Activated T-helper 17 cell treated with anti-CD3 and anti-CD28 coated beads, Interleukin-2, amount 50 U/mL, for 72 hours (primary cell): ENCODE measurements at regions not wholly inside any gene's neighbourhood (a gene's known extent, or its start where the extent isn't known, plus 50 kb on each side); places are given as distances from the start of the nearest gene placed in this dataset.

Experiments
- ATAC-seq: fragments of 150-1000 bp; cut with Tn5 transposase; replicated peaks from 2 replicates; pipeline ENCODE4 v1.10.0; 2021; ENCODE audit warnings: mild to moderate bottlenecking, moderate library complexity
- H3K27ac Mint-ChIP-seq: one replicate; pipeline ENCODE4 v1.8.0; 2022; ENCODE audit warnings: mixed read lengths
- H3K27me3 Mint-ChIP-seq: one replicate; pipeline ENCODE4 v1.8.0; 2022; ENCODE audit warnings: mixed read lengths
- H3K36me3 Mint-ChIP-seq: one replicate; pipeline ENCODE4 v1.8.0; 2022; ENCODE audit warnings: low read depth, mild to moderate bottlenecking, mixed read lengths
- H3K4me1 Mint-ChIP-seq: one replicate; pipeline ENCODE4 v1.8.0; 2022; ENCODE audit warnings: mixed read lengths
- H3K4me3 Mint-ChIP-seq: one replicate; pipeline ENCODE4 v1.8.0; 2022; ENCODE audit warnings: mild to moderate bottlenecking, mixed read lengths
- H3K9me3 Mint-ChIP-seq: one replicate; pipeline ENCODE4 v1.8.0; 2022; ENCODE audit warnings: mixed read lengths

DNA sequence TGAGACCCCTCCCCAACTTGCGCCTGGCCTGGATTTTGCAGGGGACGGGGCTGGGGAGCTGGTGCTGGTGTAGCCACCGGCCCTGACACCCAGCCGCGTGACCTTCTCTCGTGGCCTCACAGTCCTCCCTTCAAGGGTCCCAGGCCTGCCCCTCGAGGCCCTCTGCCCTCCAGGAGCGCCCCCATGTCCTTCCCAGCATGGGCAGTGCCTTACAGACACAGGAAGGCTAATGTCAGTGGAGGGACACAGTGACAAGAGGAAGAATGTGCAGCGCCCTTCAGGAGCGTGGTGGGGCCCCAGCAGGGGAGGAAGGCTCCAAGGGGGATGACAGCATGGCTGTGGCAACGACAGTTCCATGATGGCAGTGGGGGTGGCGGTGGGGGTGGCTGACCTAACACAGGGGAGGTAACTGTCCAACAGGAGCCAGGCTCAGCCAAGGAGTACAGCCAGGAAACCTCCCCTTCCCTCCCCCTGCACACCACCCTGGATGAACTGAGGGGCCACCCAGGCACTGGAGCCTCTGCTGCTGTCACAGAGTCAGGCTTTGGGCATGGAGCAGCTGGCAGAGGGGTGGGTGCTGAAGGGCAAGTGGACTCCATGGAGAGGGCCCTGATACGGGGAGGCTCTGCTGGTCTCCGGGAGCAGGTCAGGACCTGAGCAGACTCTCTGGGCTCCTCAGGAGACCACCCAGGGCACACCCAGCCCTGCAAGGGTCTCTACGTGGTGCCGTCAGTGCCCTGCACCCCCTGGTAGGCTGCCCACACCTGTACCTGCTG, 76.0 kb upstream of the RET start:
- Mint-ChIP-seq H3K36me3 (no peaks in the 10 kb centered on the region), H3K9me3 (no peaks in the 10 kb centered on the region), H3K4me1 (no peaks in the 10 kb centered on the region), H3K4me3 (no peak overlapping the region), H3K27ac (no peak overlapping the region), H3K27me3 (peaks cover 8% of the 10 kb centered on the region)
- ATAC-seq = no peak

- no peak for ATAC-seq
These were observed 75.5 kb upstream of the RET start for GRCh38 chr10:43001427-43001795.

DNA sequence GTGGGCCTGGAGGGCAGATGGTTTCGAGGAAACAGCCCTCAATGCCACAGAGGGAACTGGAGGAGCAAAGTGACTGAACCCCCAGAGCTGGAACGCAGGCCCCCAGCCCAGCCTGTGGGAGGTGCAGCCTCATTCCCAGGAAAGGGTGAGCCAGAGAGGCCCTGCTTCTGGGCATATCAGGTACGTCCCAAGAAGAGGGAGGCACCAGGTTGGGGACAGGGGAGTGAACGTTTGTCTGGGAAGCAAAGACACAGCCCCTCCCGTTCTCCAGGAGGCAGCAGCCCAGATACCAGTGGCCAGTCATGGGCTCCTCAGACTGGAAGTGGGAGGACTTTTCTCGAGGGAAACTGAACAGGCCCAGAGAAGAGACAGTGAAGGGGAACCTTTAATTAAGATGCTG, 74.3 kb upstream of the RET start:
- Mint-ChIP-seq H3K4me3 (no peak overlapping the region), H3K27me3 (peaks cover 14% of the 10 kb centered on the region), H3K36me3 (no peaks in the 10 kb centered on the region), H3K27ac (no peak overlapping the region), H3K4me1 (no peaks in the 10 kb centered on the region), H3K9me3 (no peaks in the 10 kb centered on the region)
- no peak for ATAC-seq

More at GRCh38 chr10:43001427-43001795, 75.5 kb upstream of the RET start:
- Mint-ChIP-seq H3K4me3 (no peak overlapping the region), H3K27me3 (peaks cover 10% of the 10 kb centered on the region), H3K27ac (no peak overlapping the region), H3K36me3 (no peaks in the 10 kb centered on the region), H3K4me1 (no peaks in the 10 kb centered on the region), H3K9me3 (no peaks in the 10 kb centered on the region)

DNA sequence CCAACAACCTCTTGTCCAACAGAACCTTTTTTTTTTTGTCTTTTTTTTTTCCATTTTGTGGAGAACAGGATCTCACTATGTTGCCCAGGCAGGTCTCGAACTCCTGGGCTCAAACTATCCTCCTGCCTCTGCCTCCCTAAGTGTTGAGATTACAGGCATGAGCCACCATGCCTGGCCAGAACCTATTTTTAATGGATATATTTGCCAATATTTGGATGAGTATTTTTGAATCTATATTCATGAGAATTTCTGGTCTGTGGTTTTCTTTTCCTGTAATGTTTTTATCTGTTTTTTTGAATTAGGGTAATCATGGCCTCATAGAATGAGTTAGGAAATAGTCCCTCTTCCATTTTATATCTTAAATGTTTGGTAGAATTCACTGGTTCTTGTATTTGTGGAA, 70.4 kb upstream of the RET start:
- Mint-ChIP-seq H3K27ac (no peak overlapping the region), H3K9me3 (no peaks in the 10 kb centered on the region), H3K27me3 (peaks cover 14% of the 10 kb centered on the region), H3K4me3 (no peak overlapping the region), H3K4me1 (no peaks in the 10 kb centered on the region), H3K36me3 (no peaks in the 10 kb centered on the region)
- no peak for ATAC-seq

GRCh38 chr10:43012578-43012977, 64.3 kb upstream of the RET start:
- Mint-ChIP-seq H3K4me1 (no peaks in the 10 kb centered on the region), H3K4me3 (no peak overlapping the region), H3K36me3 (no peaks in the 10 kb centered on the region), H3K27me3 (peaks cover under 1% of the 10 kb centered on the region), H3K27ac (no peak overlapping the region), H3K9me3 (no peaks in the 10 kb centered on the region)
- no peak for ATAC-seq

GRCh38 chr10:43013065-43013464, 63.8 kb upstream of the RET start:
- no peaks in the 10 kb centered on the region for H3K9me3 Mint-ChIP-seq
- ATAC-seq = no peak
- no peak overlapping the region for H3K27ac Mint-ChIP-seq
- H3K27me3 Mint-ChIP-seq = peaks cover 3% of the 10 kb centered on the region
- no peak overlapping the region for H3K4me3 Mint-ChIP-seq
- H3K36me3 Mint-ChIP-seq = no peaks in the 10 kb centered on the region
- H3K4me1 Mint-ChIP-seq = no peaks in the 10 kb centered on the region

- Mint-ChIP-seq H3K27me3 (peaks cover 23% of the 10 kb centered on the region), H3K9me3 (no peaks in the 10 kb centered on the region), H3K4me3 (no peak overlapping the region), H3K27ac (no peak overlapping the region), H3K4me1 (no peaks in the 10 kb centered on the region), H3K36me3 (no peaks in the 10 kb centered on the region)
- no peak for ATAC-seq
These were observed 52.3 kb upstream of the RET start for GRCh38 chr10:43024524-43024923.

- H3K4me3 Mint-ChIP-seq = no peak overlapping the region
- H3K27me3 Mint-ChIP-seq = peaks cover 27% of the 10 kb centered on the region
- H3K4me1 Mint-ChIP-seq = no peaks in the 10 kb centered on the region
- no peaks in the 10 kb centered on the region for H3K9me3 Mint-ChIP-seq
- H3K36me3 Mint-ChIP-seq = no peaks in the 10 kb centered on the region
- ATAC-seq = no peak
- no peak overlapping the region for H3K27ac Mint-ChIP-seq
These were observed 51.7 kb upstream of the RET start for GRCh38 chr10:43024942-43025700.

- Mint-ChIP-seq H3K9me3 (peaks cover 3% of the 10 kb centered on the region), H3K4me3 (no peak overlapping the region), H3K27me3 (peaks cover 30% of the 10 kb centered on the region), H3K36me3 (no peaks in the 10 kb centered on the region), H3K4me1 (no peaks in the 10 kb centered on the region), H3K27ac (no peak overlapping the region)
- no peak for ATAC-seq
These were observed 50.6 kb upstream of the RET start for GRCh38 chr10:43026039-43026973.
